ENCODE measurements at regions not wholly inside any gene's neighbourhood (a gene's known extent, or its start where the extent isn't known, plus 50 kb on each side); places are given as distances from the start of the nearest gene placed in this dataset.

DNA sequence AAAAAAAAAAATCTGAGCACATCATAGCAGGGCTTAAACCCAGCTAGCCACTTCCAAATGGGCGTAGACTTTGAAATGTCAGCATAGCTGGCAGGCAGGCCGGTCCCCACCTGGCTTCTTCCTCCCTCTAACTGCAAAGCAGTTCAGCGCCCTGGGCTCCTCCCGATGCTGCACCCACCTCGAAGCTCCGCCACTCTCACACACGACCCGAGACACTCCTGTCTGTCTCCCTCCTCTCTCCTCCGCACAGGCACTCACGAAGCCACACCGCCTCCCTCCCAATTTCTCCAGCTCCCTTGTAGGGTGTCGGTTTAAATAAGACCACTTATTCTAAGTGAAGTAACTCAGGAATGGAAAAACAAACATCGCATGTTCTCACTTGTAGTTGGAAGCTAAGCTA is 301.3 kb downstream of the NPHP4 start:
- Mint-ChIP-seq H3K36me3 (ENCODE audit: low read depth) (no peaks in the 10 kb centered on the region), H3K4me1 (peaks cover 26% of the 10 kb centered on the region), H3K9me3 (peaks cover 2% of the 10 kb centered on the region; the same call in 1 of the 3 replicates), H3K27ac (no peak overlapping the region), H3K27me3 (ENCODE audit: insufficient read depth, low read depth, poor library complexity) (peaks cover 12% of the 10 kb centered on the region), H3K4me3 (no peak overlapping the region)
- Histone ChIP-seq H3K79me2 (replicated peaks; ENCODE audit: insufficient read depth) (no peaks in the 10 kb centered on the region), H3K36me3 (ENCODE audit: insufficient read depth) (peaks cover 7% of the 10 kb centered on the region; the same call in 1 of the 2 replicates), H3K4me1 (ENCODE audit: insufficient read depth) (no peaks in the 10 kb centered on the region), H3K4me3 (no peak overlapping the region), H3F3A (replicated peaks; ENCODE audit: low read depth) (no peaks in the 10 kb centered on the region), H3K27ac (ENCODE audit: low read depth) (no peak overlapping the region), H4K20me1 (replicated peaks; ENCODE audit: insufficient read depth) (no peaks in the 10 kb centered on the region), H3K27me3 (ENCODE audit: insufficient read depth) (no peaks in the 10 kb centered on the region), H3K9me2 (ENCODE audit: insufficient read depth) (no peaks in the 10 kb centered on the region), H2AFZ (no peak overlapping the region), H3K4me2 (no peak overlapping the region)
- peak; percentile 31; the same call in 2 of the 3 replicates for ATAC-seq
- DNase-seq (ENCODE audit: low spot score) = no peak
- TF ChIP-seq NANOG (IDR thresholded peaks at IDR 0.05; ENCODE audit: borderline replicate concordance) (no peak), POLR2AphosphoS5 (IDR thresholded peaks at IDR 0.05; ENCODE audit: low read depth) (no peak), EZH2phosphoT487 (IDR thresholded peaks at IDR 0.05; ENCODE audit: unreplicated experiment) (no peak), STAT1 (IDR thresholded peaks at IDR 0.05; ENCODE audit: unreplicated experiment) (no peak), ZNF114 (CRISPR knock-in tag; IDR thresholded peaks at IDR 0.05) (no peak)

- DNase-seq (ENCODE audit: low spot score) (no peak), ATAC-seq (peak; percentile 45)
- no peaks in the 10 kb centered on the region for H3K79me2 ChIP-seq (replicated peaks; ENCODE audit: insufficient read depth)
- H2AFZ ChIP-seq = no peak overlapping the region
- no peaks in the 10 kb centered on the region for H3K4me1 ChIP-seq (ENCODE audit: insufficient read depth)
- no peaks in the 10 kb centered on the region for H3K9me2 ChIP-seq (ENCODE audit: insufficient read depth)
- Mint-ChIP-seq H3K36me3 (ENCODE audit: low read depth) (no peaks in the 10 kb centered on the region), H3K4me3 (no peak overlapping the region), H3K27ac (no peak overlapping the region), H3K9me3 (peaks cover 2% of the 10 kb centered on the region; the same call in 1 of the 3 replicates), H3K27me3 (ENCODE audit: insufficient read depth, low read depth, poor library complexity) (peaks cover 12% of the 10 kb centered on the region), H3K4me1 (peaks cover 26% of the 10 kb centered on the region)
- no peak overlapping the region for H3K4me3 ChIP-seq
- no peaks in the 10 kb centered on the region for H4K20me1 ChIP-seq (replicated peaks; ENCODE audit: insufficient read depth)
- H3F3A ChIP-seq (replicated peaks; ENCODE audit: low read depth) = no peaks in the 10 kb centered on the region
- H3K4me2 ChIP-seq = no peak overlapping the region
- H3K27me3 ChIP-seq (ENCODE audit: insufficient read depth) = no peaks in the 10 kb centered on the region
- H3K36me3 ChIP-seq (ENCODE audit: insufficient read depth) = peaks cover 7% of the 10 kb centered on the region; the same call in 1 of the 2 replicates
- H3K27ac ChIP-seq (ENCODE audit: low read depth) = no peak overlapping the region
- TF ChIP-seq ZNF114 (CRISPR knock-in tag; IDR thresholded peaks at IDR 0.05) = no peak
- TF ChIP-seq, protein P1, sequence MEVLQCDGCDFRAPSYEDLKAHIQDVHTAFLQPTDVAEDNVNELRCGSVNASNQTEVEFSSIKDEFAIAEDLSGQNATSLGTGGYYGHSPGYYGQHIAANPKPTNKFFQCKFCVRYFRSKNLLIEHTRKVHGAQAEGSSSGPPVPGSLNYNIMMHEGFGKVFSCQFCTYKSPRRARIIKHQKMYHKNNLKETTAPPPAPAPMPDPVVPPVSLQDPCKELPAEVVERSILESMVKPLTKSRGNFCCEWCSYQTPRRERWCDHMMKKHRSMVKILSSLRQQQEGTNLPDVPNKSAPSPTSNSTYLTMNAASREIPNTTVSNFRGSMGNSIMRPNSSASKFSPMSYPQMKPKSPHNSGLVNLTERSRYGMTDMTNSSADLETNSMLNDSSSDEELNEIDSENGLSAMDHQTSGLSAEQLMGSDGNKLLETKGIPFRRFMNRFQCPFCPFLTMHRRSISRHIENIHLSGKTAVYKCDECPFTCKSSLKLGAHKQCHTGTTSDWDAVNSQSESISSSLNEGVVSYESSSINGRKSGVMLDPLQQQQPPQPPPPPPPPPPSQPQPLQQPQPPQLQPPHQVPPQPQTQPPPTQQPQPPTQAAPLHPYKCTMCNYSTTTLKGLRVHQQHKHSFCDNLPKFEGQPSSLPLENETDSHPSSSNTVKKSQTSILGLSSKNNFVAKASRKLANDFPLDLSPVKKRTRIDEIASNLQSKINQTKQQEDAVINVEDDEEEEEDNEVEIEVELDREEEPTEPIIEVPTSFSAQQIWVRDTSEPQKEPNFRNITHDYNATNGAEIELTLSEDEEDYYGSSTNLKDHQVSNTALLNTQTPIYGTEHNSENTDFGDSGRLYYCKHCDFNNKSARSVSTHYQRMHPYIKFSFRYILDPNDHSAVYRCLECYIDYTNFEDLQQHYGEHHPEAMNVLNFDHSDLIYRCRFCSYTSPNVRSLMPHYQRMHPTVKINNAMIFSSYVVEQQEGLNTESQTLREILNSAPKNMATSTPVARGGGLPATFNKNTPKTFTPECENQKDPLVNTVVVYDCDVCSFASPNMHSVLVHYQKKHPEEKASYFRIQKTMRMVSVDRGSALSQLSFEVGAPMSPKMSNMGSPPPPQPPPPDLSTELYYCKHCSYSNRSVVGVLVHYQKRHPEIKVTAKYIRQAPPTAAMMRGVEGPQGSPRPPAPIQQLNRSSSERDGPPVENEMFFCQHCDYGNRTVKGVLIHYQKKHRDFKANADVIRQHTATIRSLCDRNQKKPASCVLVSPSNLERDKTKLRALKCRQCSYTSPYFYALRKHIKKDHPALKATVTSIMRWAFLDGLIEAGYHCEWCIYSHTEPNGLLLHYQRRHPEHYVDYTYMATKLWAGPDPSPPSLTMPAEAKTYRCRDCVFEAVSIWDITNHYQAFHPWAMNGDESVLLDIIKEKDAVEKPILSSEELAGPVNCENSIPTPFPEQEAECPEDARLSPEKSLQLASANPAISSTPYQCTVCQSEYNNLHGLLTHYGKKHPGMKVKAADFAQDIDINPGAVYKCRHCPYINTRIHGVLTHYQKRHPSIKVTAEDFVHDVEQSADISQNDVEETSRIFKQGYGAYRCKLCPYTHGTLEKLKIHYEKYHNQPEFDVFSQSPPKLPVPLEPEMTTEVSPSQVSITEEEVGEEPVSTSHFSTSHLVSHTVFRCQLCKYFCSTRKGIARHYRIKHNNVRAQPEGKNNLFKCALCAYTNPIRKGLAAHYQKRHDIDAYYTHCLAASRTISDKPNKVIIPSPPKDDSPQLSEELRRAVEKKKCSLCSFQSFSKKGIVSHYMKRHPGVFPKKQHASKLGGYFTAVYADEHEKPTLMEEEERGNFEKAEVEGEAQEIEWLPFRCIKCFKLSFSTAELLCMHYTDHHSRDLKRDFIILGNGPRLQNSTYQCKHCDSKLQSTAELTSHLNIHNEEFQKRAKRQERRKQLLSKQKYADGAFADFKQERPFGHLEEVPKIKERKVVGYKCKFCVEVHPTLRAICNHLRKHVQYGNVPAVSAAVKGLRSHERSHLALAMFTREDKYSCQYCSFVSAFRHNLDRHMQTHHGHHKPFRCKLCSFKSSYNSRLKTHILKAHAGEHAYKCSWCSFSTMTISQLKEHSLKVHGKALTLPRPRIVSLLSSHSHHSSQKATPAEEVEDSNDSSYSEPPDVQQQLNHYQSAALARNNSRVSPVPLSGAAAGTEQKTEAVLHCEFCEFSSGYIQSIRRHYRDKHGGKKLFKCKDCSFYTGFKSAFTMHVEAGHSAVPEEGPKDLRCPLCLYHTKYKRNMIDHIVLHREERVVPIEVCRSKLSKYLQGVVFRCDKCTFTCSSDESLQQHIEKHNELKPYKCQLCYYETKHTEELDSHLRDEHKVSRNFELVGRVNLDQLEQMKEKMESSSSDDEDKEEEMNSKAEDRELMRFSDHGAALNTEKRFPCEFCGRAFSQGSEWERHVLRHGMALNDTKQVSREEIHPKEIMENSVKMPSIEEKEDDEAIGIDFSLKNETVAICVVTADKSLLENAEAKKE (CRISPR knock-in tag; IDR thresholded peaks at IDR 0.05) = no peak
- TF ChIP-seq, protein P2, sequence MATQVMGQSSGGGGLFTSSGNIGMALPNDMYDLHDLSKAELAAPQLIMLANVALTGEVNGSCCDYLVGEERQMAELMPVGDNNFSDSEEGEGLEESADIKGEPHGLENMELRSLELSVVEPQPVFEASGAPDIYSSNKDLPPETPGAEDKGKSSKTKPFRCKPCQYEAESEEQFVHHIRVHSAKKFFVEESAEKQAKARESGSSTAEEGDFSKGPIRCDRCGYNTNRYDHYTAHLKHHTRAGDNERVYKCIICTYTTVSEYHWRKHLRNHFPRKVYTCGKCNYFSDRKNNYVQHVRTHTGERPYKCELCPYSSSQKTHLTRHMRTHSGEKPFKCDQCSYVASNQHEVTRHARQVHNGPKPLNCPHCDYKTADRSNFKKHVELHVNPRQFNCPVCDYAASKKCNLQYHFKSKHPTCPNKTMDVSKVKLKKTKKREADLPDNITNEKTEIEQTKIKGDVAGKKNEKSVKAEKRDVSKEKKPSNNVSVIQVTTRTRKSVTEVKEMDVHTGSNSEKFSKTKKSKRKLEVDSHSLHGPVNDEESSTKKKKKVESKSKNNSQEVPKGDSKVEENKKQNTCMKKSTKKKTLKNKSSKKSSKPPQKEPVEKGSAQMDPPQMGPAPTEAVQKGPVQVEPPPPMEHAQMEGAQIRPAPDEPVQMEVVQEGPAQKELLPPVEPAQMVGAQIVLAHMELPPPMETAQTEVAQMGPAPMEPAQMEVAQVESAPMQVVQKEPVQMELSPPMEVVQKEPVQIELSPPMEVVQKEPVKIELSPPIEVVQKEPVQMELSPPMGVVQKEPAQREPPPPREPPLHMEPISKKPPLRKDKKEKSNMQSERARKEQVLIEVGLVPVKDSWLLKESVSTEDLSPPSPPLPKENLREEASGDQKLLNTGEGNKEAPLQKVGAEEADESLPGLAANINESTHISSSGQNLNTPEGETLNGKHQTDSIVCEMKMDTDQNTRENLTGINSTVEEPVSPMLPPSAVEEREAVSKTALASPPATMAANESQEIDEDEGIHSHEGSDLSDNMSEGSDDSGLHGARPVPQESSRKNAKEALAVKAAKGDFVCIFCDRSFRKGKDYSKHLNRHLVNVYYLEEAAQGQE (IDR thresholded peaks at IDR 0.05; ENCODE audit: unreplicated experiment) = no peak
- TF ChIP-seq EZH2phosphoT487 (IDR thresholded peaks at IDR 0.05; ENCODE audit: unreplicated experiment) = no peak
- TF ChIP-seq STAT1 (IDR thresholded peaks at IDR 0.05; ENCODE audit: unreplicated experiment) = no peak
- no peak for TF ChIP-seq POLR2AphosphoS5 (IDR thresholded peaks at IDR 0.05; ENCODE audit: low read depth)
- TF ChIP-seq JUNB (IDR thresholded peaks at IDR 0.05; ENCODE audit: unreplicated experiment) = no peak
- TF ChIP-seq CREB1 (CRISPR knock-in tag; IDR thresholded peaks at IDR 0.05; ENCODE audit: low read depth) = no peak
- TF ChIP-seq ETS1 (IDR thresholded peaks at IDR 0.05) = no peak
- TF ChIP-seq EZH2 (IDR thresholded peaks at IDR 0.05; ENCODE audit: low read depth, unreplicated experiment) = no peak
- no peak for TF ChIP-seq NANOG (IDR thresholded peaks at IDR 0.05; ENCODE audit: borderline replicate concordance)
These were observed 301.9 kb downstream of the NPHP4 start for GRCh38 chr1:5690291-5690690.
